Adrenal gland (tissue), 9 donors: ENCODE measurements at regions not wholly inside any gene's neighbourhood (a gene's known extent, or its start where the extent isn't known, plus 50 kb on each side); places are given as distances from the start of the nearest gene placed in this dataset.

Experiments used
- DNase-seq, 7 donors: peaks; one replicate each; pipeline ENCODE4 v3.0.0-alpha.2; 2019 to 2020
- H3K27ac ChIP-seq, 5 donors: fragments of 200-600 bp; sonication (generic) in 4 of 5; 1 replicate in 3 of 5; 2 replicates in 2 of 5; pipeline versions ENCODE4 v1.5.1 to v1.8.0; 2016 to 2020; ENCODE audit warnings: mild to moderate bottlenecking in 1 of 5
- H3K27me3 ChIP-seq: fragments of 200-600 bp; 2 replicates; pipeline ENCODE4 v1.8.0; 2021
- H3K36me3 ChIP-seq, 2 donors: fragments of 200-600 bp; replicated peaks in 1 of 2; 1 replicate in 1 of 2; 2 replicates in 1 of 2; pipeline versions ENCODE4 v1.5.1 to v1.8.0; 2018 to 2022
- H3K4me1 ChIP-seq, 2 donors: fragments of 200-600 bp; replicated peaks in 1 of 2; 1 replicate in 1 of 2; 2 replicates in 1 of 2; pipeline versions ENCODE4 v1.5.1 to v1.8.0; 2018 to 2021
- H3K4me3 ChIP-seq, 4 donors: fragments of 200-600 bp; sonication (generic) in 3 of 4; one replicate each; pipeline ENCODE4 v1.5.1; 2016 to 2018
- H3K9me3 ChIP-seq, 3 donors: fragments of 200-600 bp; sonication (generic) in 1 of 3; replicated peaks in 1 of 3; 1 replicate in 2 of 3; 2 replicates in 1 of 3; pipeline versions ENCODE4 v1.5.1 to v1.8.0; 2016 to 2021
- POLR2A ChIP-seq, 2 donors: fragments of 450-650 bp; IDR thresholded peaks; one replicate each; pipeline ENCODE4 v1.6.1; 2017; ENCODE audit warnings: antibody characterized with exemption in 2 of 2, mild to moderate bottlenecking in 2 of 2, moderate library complexity in 1 of 2
- WGBS, 4 donors: extraction: QIAGEN DNeasy Blood & Tissue Kit in 2 of 4; methylation state at CpG; one replicate each; pipeline versions ENCODE4 v1.1.5 to v1.1.7; 2013 to 2017; 5-methylcytosine and 5-hydroxymethylcytosine counted together
- intact Hi-C, 2 donors: fragments of 100-400 bp; cut with DNase I; formaldehyde crosslinking; loops; one replicate each; pipeline versions ENCODE4 v1.14.1 to v1.15.0; 2022 to 2023
- TF ChIP-seq, protein P1 (sequence below), 6 experiments: fragments of 450-650 bp in 4 of 6; fragments of 200-600 bp in 2 of 6; sonication (generic) in 1 of 6; IDR thresholded peaks; 1 replicate in 5 of 6; 2 replicates in 1 of 6; pipeline versions ENCODE4 v1.5.1 to v1.8.0; 2016 to 2021; ENCODE audit warnings: antibody characterized with exemption in 6 of 6, mild to moderate bottlenecking in 2 of 6, moderate library complexity in 1 of 6
- donor health status: healthy with polysubstance abuse.
- donor health status: Bipolar disorder and iron deficiency.
- donor health status: DM: yes; HTN: yes; CAD: no.
- donor health status: DM: no; HTN: no; CAD: no.
- donor health status: DM: no; HTN: no; CAD: no.

GRCh38 chr20:52247548-52247947 lies 56.0 kb upstream of the ZFP64 start:
- no peak for DNase-seq
- 92 to 96% (median 93%) methylated on average over 4 of the region's 4 CpGs for WGBS, 4 donors
- peaks cover 0 to 4% of the 10 kb centered on the region in 2 donors for H3K4me1 ChIP-seq
- H3K27ac ChIP-seq, result no peak overlapping the region
- H3K9me3 ChIP-seq, result no peaks in the 10 kb centered on the region
- no peak overlapping the region for H3K4me3 ChIP-seq
- intact Hi-C loops, result loop anchor here in 1 of 2 donors (10.0 kb wide), 2 partner anchors 127 to 1297 kb away; no protein-coding TSS in a partner anchor
- TF ChIP-seq, protein P1, sequence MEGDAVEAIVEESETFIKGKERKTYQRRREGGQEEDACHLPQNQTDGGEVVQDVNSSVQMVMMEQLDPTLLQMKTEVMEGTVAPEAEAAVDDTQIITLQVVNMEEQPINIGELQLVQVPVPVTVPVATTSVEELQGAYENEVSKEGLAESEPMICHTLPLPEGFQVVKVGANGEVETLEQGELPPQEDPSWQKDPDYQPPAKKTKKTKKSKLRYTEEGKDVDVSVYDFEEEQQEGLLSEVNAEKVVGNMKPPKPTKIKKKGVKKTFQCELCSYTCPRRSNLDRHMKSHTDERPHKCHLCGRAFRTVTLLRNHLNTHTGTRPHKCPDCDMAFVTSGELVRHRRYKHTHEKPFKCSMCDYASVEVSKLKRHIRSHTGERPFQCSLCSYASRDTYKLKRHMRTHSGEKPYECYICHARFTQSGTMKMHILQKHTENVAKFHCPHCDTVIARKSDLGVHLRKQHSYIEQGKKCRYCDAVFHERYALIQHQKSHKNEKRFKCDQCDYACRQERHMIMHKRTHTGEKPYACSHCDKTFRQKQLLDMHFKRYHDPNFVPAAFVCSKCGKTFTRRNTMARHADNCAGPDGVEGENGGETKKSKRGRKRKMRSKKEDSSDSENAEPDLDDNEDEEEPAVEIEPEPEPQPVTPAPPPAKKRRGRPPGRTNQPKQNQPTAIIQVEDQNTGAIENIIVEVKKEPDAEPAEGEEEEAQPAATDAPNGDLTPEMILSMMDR (IDR thresholded peaks at IDR 0.05), result no peak
- no peak for TF ChIP-seq POLR2A (IDR thresholded peaks at IDR 0.05)
- no peaks in the 10 kb centered on the region for H3K36me3 ChIP-seq
- H3K27me3 ChIP-seq, result no peaks in the 10 kb centered on the region

DNA sequence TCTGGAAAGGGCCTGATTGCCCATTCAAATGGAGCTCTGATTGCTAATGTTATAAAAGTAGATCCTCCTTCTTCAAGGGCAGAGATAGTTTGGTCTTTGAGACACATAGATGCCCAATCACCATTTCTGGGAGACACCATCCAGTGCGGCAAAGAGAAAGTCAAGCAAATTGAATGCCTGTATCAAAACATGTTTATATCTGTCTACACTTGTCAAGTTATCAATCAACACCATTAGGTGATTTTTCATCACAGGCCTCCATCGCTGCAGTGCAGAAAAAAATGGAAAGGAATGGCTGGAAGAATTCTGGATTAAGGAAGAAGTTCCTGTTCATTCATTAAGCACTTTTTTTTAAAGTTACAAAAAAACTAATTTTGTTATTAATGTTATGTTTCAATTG lies 54.8 kb upstream of the ZFP64 start:
- H3K9me3 ChIP-seq, result no peaks in the 10 kb centered on the region
- H3K27me3 ChIP-seq, result no peaks in the 10 kb centered on the region
- TF ChIP-seq, protein P1 (IDR thresholded peaks at IDR 0.05), result no peak
- no peak for TF ChIP-seq POLR2A (IDR thresholded peaks at IDR 0.05)
- intact Hi-C loops, result loop anchor here in 1 of 2 donors (10.0 kb wide), 2 partner anchors 128 to 1298 kb away; no protein-coding TSS in a partner anchor
- H3K4me1 ChIP-seq, result peaks cover 0 to 4% of the 10 kb centered on the region in 2 donors
- H3K36me3 ChIP-seq, result no peaks in the 10 kb centered on the region
- WGBS, 4 donors, result 88 to 95% (median 94%) methylated on average over 2 of the region's 2 CpGs
- no peak for DNase-seq
- H3K27ac ChIP-seq, result no peak overlapping the region
- no peak overlapping the region for H3K4me3 ChIP-seq

- Histone ChIP-seq H3K27ac (no peak overlapping the region), H3K9me3 (no peaks in the 10 kb centered on the region), H3K4me3 (no peak overlapping the region), H3K36me3 (no peaks in the 10 kb centered on the region), H3K27me3 (no peaks in the 10 kb centered on the region), H3K4me1 (peaks cover 0 to 4% of the 10 kb centered on the region in 2 donors)
- no peak for DNase-seq
- WGBS, 4 donors, result 93 to 98% (median 95%) methylated on average over 4 of the region's 4 CpGs
- intact Hi-C loops, result loop anchor here in 1 of 2 donors (10.0 kb wide), 2 partner anchors 130 to 1300 kb away; no protein-coding TSS in a partner anchor
- no peak for TF ChIP-seq POLR2A (IDR thresholded peaks at IDR 0.05)
- TF ChIP-seq, protein P1 (IDR thresholded peaks at IDR 0.05), result no peak
Measured at GRCh38 chr20:52244702-52245101, 53.1 kb upstream of the ZFP64 start.

- no peak for DNase-seq
- H3K36me3 ChIP-seq, result no peaks in the 10 kb centered on the region
- H3K4me3 ChIP-seq, result no peak overlapping the region
- TF ChIP-seq, protein P1 (IDR thresholded peaks at IDR 0.05), result peak; percentile 31 to 81 (median 63)
- TF ChIP-seq POLR2A (IDR thresholded peaks at IDR 0.05), result no peak
- WGBS, 4 donors, result 42 to 53% (median 48%) methylated on average over 7 of the region's 7 CpGs
- peaks cover 0 to 4% of the 10 kb centered on the region in 2 donors for H3K4me1 ChIP-seq
- no peak overlapping the region for H3K27ac ChIP-seq
- intact Hi-C loops, result loop anchor here in 1 of 2 donors (10.0 kb wide), 2 partner anchors 132 to 1302 kb away; no protein-coding TSS in a partner anchor
- H3K27me3 ChIP-seq, result no peaks in the 10 kb centered on the region
- no peaks in the 10 kb centered on the region for H3K9me3 ChIP-seq
Measured at GRCh38 chr20:52242237-52243230, 51.0 kb upstream of the ZFP64 start.
